ENCODE measurements at regions not wholly inside any gene's neighbourhood (a gene's known extent, or its start where the extent isn't known, plus 50 kb on each side); places are given as distances from the start of the nearest gene placed in this dataset.

DNA sequence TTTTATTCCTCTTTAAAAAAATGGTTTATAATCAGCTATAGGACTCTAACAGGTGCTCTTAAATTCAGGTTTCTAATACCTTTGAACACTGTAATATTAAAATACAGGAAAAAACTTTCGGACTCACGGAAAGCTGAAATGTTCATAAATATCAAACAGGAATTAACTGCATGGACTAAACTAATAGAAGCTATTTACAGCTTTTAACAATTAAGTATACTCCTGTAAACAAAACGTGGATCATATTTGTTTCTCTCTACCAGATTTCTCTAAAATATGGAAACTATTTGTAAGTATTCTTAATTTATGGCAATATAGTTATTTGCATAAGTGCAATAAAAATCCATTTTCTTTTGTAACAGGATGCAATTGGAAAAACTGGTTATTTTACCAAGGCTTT lies 108.9 kb upstream of the RESF1 start:
- Mint-ChIP-seq H3K36me3 (peaks cover 13% of the 10 kb centered on the region), H3K9me3 (peaks cover 24% of the 10 kb centered on the region), H3K4me3 (no peak overlapping the region), H3K27me3 (no peaks in the 10 kb centered on the region), H3K27ac (no peak overlapping the region), H3K4me1 (peaks cover 21% of the 10 kb centered on the region)

DNA sequence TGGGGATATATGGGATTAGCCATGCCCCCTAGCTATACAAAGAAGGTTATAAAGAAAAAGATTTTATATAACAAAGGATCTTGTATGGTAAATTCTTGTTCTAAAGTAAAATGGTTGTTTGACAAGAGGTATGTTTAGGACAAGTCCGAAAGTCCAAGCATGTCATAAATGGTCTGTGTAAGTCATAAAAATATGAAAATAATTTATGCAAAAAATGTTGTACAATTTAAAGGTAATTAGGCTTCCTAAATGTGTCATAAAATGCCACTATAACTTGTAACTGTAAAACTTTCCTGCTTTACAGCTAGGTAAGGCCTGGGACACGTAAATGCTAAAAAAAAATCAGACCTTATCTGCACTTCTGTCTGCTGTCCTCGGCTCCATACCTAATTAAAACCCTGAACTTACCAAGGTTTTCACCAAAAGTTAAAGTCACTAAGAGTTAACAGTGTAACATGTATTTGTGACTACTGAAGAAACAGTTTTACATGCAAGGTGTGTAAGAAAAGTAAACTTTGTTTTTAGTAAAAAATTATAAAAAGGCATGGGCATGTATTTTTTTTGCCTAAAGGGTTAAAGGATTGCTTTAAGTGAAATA lies 110.0 kb upstream of the RESF1 start:
- peaks cover 11% of the 10 kb centered on the region for H3K36me3 Mint-ChIP-seq
- H3K4me3 Mint-ChIP-seq: no peak overlapping the region
- no peaks in the 10 kb centered on the region for H3K27me3 Mint-ChIP-seq
- H3K4me1 Mint-ChIP-seq: peaks cover 26% of the 10 kb centered on the region
- H3K9me3 Mint-ChIP-seq: peaks cover 24% of the 10 kb centered on the region
- H3K27ac Mint-ChIP-seq: no peak overlapping the region

DNA sequence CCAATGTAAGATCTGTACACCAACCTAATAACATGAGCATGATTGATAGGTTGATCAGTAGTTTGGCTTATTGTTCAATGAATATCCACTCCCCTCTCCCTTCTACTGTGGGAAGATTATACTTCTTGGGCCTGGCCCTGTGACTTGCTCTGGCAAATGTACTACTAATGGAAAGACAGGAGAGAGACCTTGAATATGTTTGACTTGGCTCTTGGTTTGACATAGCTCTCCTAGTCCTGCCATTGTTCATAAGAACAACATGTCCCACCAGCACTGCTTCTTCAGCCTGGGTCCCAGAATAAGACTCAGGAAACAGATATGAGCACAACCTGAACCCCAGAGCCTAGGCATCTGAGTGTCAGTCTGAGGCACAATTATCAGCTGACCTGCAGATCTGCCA lies 112.8 kb upstream of the RESF1 start:
- H3K4me1 Mint-ChIP-seq: peaks cover 26% of the 10 kb centered on the region
- peaks cover 12% of the 10 kb centered on the region for H3K9me3 Mint-ChIP-seq
- H3K36me3 Mint-ChIP-seq: peaks cover 12% of the 10 kb centered on the region
- H3K27ac Mint-ChIP-seq: no peak overlapping the region
- no peak overlapping the region for H3K4me3 Mint-ChIP-seq
- H3K27me3 Mint-ChIP-seq: no peaks in the 10 kb centered on the region

DNA sequence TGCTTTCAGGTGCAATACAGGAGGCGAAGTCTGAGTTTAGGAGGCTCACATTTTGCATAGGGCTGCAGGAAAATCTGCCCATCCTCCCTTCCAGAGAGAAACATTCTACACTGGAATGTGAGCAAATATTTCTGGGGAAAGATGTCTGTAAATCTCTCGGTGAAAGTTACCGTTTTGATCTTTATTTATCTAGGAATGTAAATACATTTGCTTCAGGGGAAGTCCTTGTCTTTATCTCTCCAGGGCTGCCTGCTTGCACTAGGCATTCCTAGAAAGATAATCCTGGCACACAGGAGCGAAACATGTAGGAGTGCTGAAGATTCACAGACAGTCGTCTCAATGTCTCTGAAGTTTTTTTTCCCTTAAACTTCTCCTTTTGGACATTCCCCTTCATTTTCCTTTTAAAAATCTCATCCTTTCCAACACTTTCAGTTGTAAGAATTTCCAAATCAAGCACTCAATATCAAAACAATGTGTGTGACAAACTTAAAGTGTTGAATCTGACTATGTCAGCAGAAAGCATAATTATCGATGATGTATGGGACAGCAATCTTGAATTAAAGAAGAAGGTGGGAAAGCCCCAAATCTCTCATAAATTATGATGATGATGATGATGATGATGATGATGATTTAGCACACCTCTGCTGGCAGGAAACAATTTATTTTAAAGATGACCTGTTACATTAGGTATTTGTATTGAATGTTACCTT lies 113.4 kb upstream of the RESF1 start:
- peaks cover 10% of the 10 kb centered on the region for H3K9me3 Mint-ChIP-seq
- H3K4me1 Mint-ChIP-seq: peaks cover 30% of the 10 kb centered on the region
- H3K36me3 Mint-ChIP-seq: peaks cover 11% of the 10 kb centered on the region
- H3K4me3 Mint-ChIP-seq: no peak overlapping the region
- H3K27me3 Mint-ChIP-seq: no peaks in the 10 kb centered on the region
- no peak overlapping the region for H3K27ac Mint-ChIP-seq

DNA sequence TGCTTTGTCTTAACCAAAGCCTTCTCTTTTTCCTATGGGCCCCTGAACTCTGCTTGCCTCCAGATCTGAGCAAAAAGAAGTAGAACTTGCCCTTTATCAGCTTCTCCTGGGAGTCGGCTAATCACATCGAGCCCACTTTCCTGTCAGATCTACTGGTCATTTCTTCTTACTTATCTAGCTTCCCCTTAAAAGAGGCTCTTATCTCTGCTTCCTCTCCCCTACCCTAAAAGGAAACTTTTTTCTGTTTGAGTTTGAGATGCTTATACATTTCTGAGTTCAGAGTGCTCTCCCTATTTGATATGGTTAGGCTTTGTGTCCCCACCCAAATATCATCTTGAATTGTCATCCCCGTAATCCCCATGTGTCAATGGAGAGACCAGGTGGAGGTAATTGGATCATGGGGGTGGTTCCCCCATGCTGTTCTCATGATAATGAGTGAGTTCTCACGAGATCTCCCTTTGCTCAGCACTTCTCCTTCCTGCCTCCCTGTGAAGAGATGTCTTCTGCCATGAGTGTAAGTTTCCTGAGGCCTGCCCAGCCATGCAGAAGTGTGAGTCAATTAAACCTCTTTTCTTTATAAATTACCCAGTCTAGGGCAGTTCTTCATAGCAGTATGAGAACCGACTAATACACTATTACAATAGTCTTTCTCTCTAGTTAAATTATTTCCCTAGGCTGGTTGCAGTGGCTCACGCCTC lies 114.7 kb upstream of the AMN1 start:
- Mint-ChIP-seq H3K9me3 (peaks cover 10% of the 10 kb centered on the region), H3K27me3 (no peaks in the 10 kb centered on the region), H3K4me1 (peaks cover 30% of the 10 kb centered on the region), H3K27ac (peak overlapping the region; percentile 27), H3K36me3 (peaks cover 11% of the 10 kb centered on the region), H3K4me3 (peak overlapping the region; percentile 26)

DNA sequence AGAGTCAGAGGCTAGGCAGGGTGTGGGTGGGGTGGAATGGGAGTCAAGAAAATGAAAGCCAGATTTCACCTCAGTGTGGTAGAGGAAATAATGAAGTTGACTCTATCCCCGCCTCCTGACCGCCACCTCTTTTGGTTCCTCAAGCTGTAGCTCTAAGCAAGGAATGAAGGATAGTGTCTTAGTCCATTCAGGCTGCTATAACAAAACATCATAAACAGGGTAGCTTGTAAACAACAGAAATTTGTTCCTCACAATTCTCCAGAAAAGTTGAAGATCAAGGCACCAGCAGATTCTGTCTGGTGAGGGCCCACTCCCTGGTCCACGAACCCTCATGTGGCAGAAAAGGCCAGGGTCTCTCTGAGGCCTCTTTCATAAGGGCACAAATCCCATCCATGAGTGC lies 109.1 kb upstream of the AMN1 start:
- Mint-ChIP-seq H3K4me3 (no peak overlapping the region), H3K36me3 (no peaks in the 10 kb centered on the region), H3K27ac (no peak overlapping the region), H3K9me3 (no peaks in the 10 kb centered on the region), H3K4me1 (peaks cover 25% of the 10 kb centered on the region), H3K27me3 (no peaks in the 10 kb centered on the region)

DNA sequence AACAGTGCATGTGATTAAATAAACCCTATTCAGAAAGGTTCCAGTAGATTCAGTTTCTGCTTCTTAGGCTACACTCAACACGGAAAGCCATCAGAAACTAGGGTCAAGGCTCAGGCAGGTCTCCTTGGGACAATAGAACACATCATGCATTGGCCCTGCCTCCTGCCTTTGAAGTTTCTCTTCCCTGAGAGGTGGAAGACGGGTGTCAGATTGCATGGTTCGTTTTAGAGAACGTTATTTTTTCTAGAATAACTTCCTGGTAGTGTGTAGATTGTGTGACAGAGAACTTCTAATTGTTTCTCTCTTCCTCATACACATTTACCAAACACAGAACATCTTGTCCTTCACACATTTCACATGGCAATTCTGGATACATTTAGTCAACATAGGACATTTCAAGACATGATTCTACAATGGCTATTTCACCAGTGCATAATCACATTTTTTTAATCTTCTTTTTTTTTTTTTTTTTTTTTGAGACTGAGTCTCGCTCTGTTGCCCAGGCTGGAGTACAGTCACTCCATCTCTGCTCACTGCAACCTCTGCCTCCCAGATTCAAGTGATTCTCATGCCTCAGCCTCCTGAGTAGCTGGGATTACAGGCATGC lies 106.6 kb upstream of the AMN1 start:
- Mint-ChIP-seq H3K4me1 (peaks cover 44% of the 10 kb centered on the region), H3K27me3 (no peaks in the 10 kb centered on the region), H3K27ac (no peak overlapping the region), H3K36me3 (peaks cover 4% of the 10 kb centered on the region), H3K4me3 (no peak overlapping the region), H3K9me3 (no peaks in the 10 kb centered on the region)

DNA sequence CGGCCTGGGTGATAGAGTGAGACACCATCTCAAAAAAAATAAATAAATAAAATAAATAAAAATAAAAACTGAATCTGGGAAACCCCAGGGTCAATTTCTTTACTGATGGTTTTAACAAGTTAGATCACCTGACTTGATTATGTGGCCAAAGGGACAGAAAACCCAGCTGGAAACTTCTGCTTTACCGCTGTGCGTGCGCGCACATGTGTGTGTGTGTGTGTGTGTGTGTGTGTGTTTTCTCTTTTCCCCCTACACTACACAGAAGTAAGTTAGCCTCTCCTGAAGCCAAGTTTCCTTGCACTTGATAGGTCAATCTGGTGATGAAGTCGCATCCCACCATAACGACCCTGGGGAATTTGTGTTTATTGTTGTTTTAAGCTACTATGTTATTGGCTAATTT lies 105.3 kb upstream of the AMN1 start:
- Mint-ChIP-seq H3K36me3 (peaks cover 4% of the 10 kb centered on the region), H3K4me1 (peaks cover 52% of the 10 kb centered on the region), H3K9me3 (no peaks in the 10 kb centered on the region), H3K27ac (no peak overlapping the region), H3K27me3 (no peaks in the 10 kb centered on the region), H3K4me3 (no peak overlapping the region)

DNA sequence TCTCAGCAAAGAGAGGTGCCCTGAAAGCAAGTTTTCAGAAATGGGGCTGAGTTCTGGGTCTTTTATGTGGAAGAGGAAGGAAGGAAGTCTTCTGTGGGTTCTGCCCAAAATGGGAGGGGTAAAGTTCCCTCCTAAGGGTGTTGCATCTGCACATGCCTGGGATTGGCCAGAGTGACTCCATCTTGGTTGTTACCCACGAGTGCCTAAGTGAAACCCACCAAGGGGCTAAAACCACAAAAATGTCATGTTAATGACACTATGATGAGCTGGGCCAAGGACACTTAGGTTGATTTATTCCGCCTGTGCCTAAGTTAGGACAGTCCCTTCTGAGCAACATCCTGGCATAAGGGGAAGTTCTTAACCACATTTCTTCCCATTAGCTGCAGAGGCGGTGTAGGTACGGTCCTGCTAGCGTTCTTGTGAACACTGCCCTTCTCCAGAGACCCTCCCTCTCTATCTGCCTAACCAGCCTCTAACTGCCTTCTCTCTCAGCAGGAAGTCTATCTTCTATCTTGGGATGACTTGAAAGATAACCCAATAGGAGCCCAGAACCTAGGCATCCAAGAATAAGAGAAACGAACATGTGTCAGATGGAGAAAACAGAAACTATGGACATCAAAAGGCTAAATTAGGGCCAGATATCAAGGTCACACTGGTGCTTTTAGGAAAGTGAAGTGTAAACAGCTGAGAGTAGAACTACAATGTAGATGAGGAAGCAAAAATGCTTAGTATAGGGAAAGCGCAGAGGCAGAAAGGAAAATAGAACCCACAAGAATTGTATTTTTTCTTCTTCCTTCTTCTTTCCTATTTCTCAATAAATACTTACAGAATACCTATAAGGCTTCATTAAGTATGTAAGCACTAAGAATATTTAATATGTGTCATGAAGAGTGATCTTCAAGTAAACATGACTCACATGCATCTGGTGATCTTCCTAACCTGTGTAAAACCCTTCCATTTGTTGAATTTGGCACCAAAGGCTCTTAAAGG lies 104.2 kb upstream of the AMN1 start:
- peaks cover 7% of the 10 kb centered on the region for H3K36me3 Mint-ChIP-seq
- no peaks in the 10 kb centered on the region for H3K9me3 Mint-ChIP-seq
- H3K4me3 Mint-ChIP-seq: no peak overlapping the region
- H3K27me3 Mint-ChIP-seq: no peaks in the 10 kb centered on the region
- peaks cover 61% of the 10 kb centered on the region for H3K4me1 Mint-ChIP-seq
- H3K27ac Mint-ChIP-seq: peak overlapping the region; percentile 83

DNA sequence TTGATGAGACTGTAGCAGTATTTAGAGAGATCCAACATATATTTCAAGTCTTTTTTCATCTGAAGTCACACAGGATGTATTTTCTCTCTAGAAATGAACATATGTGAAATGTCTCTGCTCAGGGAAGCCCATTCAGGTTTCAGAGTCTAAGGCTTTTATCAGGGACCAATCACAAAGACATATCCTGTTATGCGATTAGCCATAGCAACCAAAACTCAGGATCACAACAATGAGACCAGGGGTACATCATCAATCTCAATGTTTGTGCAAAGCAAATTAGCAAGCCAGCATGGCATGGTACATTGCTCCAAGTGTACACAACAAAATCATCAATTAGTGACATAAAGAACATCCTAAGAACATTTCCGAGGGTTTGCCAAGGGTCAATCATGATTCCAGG lies 99.2 kb upstream of the AMN1 start:
- Mint-ChIP-seq H3K4me3 (no peak overlapping the region), H3K9me3 (peaks cover 14% of the 10 kb centered on the region), H3K27ac (peak overlapping the region; percentile 36), H3K27me3 (no peaks in the 10 kb centered on the region), H3K36me3 (peaks cover 15% of the 10 kb centered on the region), H3K4me1 (peaks cover 62% of the 10 kb centered on the region)

DNA sequence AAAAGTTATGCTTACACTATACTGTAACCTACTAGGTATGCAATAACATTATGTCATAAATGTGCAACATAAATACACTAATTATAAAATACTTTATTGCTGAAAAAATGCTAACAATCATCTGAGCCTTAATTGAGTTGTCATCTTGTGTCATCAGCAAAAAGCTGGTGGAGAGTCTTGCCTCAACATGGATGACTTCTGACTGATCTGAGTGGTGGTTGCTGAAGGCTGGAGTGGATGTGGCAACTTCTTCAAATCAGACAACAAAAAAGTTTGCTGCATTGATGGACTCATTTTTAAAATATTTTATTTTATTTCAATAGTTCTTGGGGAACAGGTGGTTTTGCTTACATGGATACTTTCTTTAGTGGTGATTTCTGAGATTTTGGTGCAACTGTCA lies 93.9 kb upstream of the AMN1 start:
- Mint-ChIP-seq H3K9me3 (peaks cover 14% of the 10 kb centered on the region), H3K27ac (no peak overlapping the region), H3K4me3 (no peak overlapping the region), H3K4me1 (peaks cover 24% of the 10 kb centered on the region), H3K36me3 (peaks cover 6% of the 10 kb centered on the region), H3K27me3 (no peaks in the 10 kb centered on the region)

DNA sequence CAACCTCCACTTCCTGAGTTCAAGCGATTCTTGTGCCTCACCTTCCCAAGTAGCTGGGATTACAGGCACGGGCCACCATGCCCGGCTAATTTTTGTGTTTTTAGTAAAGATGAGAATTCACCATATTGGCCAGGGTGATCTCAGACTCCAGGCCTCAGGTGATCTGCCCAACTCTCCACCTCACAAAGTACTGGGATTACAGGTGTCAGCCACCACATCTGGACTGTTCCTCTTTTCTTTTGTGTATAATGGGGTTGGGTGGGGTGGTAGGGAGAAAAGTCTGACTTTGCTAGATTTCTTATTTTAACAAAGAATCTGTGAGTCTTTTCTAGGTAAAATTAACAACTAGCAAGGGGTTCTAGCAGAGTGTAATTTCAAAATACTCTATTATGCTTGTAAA lies 92.7 kb upstream of the AMN1 start:
- Mint-ChIP-seq H3K9me3 (peaks cover 14% of the 10 kb centered on the region), H3K4me1 (peaks cover 18% of the 10 kb centered on the region), H3K36me3 (peaks cover 6% of the 10 kb centered on the region), H3K27ac (no peak overlapping the region), H3K27me3 (no peaks in the 10 kb centered on the region), H3K4me3 (no peak overlapping the region)

DNA sequence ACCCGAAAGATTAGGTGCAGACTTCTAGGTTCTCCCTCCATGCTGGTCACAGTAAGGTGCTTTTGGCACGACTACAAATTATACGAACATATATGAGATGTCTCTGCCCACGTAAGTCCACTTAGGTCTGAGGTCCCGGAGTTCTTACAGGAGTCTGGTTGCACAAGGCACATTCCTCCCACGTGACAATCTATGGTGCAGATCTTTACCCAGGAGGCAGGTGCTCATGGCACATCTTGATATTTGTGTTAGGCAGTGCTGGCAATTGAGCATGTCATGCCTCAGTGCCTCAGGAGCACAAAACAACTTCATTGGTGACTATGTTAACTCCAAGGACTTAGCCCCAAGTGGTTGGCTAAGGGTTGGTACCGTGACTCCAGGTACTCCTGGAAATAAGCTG lies 92.0 kb upstream of the AMN1 start:
- Mint-ChIP-seq H3K4me3 (no peak overlapping the region), H3K27me3 (no peaks in the 10 kb centered on the region), H3K9me3 (peaks cover 12% of the 10 kb centered on the region), H3K36me3 (peaks cover 6% of the 10 kb centered on the region), H3K4me1 (peaks cover 15% of the 10 kb centered on the region), H3K27ac (no peak overlapping the region)

DNA sequence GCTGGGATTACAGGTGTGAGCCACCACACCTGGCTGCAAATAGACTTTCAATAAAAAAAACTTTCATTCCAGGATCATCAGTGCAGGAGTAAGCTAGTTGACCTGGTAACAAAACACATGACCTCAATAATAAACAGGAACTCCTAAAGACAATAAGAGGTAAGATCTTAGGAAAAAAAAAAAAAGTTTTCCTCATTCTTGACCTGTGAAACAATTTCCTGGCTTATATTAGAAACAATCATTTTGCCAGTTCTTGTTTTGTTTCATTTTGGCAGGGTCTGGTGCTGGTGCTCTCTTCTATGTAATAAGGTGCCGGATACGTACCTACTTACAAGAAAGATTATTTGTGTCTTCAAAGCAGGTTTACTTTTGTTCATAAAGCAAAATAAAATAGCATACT lies 90.6 kb upstream of the AMN1 start:
- Mint-ChIP-seq H3K36me3 (peaks cover 3% of the 10 kb centered on the region), H3K4me3 (no peak overlapping the region)

DNA sequence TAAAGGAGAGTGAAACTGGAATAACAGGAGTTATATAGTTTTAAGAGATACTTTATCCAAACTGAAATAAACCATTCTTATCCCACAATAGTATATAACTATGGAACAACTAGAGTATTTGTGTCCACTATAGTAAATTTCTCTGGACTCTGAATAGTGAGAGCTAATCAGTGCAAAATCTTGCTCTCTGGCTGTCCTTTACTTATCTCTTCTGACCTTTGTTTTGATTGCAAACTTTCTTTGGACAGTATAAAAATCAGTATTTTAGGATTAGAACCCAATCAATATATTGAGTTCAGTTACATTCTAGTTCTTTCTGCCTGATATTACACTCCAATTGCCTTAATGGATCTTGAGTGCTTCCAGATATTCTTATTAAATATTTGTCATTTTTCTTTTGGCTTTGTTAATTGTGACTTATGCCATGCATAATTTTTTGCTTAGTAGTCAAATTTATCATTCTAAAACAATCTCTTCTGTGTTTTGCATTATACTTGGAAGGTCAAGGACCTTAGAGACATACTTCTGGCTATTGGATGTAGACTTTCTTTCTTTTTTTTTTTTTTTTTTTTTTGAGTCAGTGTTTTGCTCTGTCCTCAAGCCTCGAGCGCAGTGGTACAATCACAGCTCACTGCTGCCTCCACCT lies 89.9 kb upstream of the AMN1 start:
- peaks cover 14% of the 10 kb centered on the region for H3K4me1 Mint-ChIP-seq
- no peak overlapping the region for H3K4me3 Mint-ChIP-seq
- H3K27ac Mint-ChIP-seq: no peak overlapping the region
- no peaks in the 10 kb centered on the region for H3K27me3 Mint-ChIP-seq
- H3K9me3 Mint-ChIP-seq: peaks cover 2% of the 10 kb centered on the region
- peaks cover under 1% of the 10 kb centered on the region for H3K36me3 Mint-ChIP-seq

More for the DNA sequence above, 90.6 kb upstream of the AMN1 start:
- no peak overlapping the region for H3K27ac Mint-ChIP-seq
- H3K27me3 Mint-ChIP-seq: no peaks in the 10 kb centered on the region
- peaks cover 7% of the 10 kb centered on the region for H3K9me3 Mint-ChIP-seq
- H3K4me1 Mint-ChIP-seq: peaks cover 17% of the 10 kb centered on the region

Measured in activated naive CD4-positive, alpha-beta T cell treated with anti-CD3 and anti-CD28 coated beads, Interleukin-2, amount 50 U/mL, for 24 hours (primary cell).